ENCODE measurements at regions not wholly inside any gene's neighbourhood (a gene's known extent, or its start where the extent isn't known, plus 50 kb on each side); places are given as distances from the start of the nearest gene placed in this dataset.
"Not testable (repeated sequence)": the region's sequence is repeated elsewhere in the genome, so short reads cannot be mapped to it uniquely, and the experiment has no call there.

DNA sequence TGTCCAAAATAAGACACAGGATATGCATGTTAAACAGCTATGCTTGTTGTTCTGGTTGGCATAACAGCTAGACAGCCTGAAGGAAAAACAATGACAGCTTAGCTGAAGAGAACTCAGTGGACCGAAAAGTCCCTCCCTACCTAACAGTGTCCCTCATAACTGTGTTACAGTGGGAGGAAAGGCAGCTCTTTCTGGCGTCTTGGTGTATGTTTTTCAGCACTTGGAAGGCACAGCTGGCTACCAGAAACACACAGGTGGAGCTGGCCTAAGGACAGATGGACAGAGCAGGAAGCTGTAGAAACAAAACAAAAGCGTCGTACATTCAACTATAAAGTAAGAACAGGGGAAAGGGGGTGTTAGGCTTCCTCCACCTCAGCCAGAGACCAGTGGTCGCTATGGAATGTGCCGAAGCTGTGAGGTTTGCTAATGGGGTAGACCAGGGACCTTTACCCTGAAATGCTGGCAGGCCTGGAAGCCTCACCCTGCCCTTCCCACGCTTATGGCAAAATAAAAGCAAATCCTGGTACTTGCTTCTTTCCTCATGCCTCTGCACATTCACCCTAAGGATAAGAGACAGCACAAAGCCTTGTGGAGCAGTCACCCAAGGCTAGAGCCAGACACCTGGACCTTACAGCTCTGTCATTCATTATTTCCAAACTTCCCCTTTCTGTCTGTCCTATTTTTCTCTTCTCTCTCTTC lies 103.5 kb upstream of the TRIB2 start:
- no peak for DNase-seq

DNA sequence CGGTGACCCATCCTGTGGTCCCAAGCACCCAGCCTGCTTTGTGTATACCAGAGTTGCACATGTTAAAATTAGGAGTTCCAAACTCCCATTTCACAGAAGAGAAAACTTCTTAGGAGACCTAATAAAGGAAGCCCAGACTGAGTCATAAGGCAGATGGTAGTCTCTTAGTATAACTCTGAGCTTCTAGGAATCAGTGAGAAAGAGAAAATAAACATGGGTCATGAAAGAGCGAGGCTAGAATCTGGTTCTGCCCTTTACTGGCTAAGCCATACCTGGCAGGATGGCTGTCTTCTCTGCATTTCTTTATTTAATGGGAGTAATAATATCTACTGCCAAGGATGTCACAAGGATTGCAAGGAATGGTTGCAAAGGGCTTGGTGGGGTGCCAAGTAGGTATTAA lies 101.2 kb upstream of the TRIB2 start:
- no peak for DNase-seq

DNA sequence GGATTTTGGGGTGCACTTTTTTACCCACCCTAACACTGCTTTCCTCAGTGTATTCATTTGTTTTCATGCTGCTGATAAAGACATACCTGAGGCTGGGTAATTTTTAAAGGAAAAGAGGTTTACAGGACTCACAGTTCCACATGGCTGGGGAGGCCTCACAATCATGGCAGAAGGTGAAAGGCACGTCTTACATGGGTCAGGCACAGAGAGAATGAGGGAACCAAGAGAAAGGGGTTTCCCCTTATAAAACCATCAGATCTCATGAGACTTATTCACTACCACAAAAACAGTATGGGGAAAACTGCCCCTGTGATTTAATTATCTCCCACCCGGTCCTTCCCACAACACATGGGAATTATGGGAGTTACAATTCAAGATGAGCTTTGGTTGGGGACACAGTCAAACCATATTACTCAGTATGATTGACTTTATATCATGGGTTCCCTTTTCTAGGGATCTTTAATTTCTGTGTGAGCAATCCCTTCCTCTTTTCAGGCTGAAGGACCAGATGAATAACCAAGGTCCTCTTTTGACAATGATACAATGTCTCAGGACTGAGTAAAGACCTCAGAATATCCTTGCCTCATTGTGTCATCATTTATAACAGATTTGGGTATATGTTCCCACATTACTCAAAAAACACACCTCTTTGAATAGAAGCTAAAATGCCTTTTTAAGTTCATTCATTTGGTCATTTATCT lies 100.1 kb upstream of the TRIB2 start:
- no peak for DNase-seq

DNA sequence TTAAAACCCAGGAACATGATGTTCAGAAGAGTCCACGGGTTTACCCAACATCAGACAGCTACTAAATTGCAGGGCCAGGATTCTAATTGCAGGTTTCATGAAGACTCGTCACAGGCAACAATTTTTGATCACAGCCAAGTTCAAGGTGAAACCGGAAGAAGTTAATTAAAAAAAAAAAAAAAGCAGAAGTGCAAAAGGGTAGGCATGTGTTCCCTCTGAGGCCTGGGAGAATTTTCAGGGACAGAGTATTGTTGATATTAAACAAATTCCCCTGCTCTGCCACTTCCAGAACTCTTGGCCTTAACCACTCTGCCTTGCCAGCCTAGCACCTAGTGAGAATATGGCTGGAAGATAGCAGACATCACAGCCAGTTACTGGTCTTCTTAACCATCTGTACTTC lies 99.4 kb upstream of the TRIB2 start:
- DNase-seq, result no peak

DNA sequence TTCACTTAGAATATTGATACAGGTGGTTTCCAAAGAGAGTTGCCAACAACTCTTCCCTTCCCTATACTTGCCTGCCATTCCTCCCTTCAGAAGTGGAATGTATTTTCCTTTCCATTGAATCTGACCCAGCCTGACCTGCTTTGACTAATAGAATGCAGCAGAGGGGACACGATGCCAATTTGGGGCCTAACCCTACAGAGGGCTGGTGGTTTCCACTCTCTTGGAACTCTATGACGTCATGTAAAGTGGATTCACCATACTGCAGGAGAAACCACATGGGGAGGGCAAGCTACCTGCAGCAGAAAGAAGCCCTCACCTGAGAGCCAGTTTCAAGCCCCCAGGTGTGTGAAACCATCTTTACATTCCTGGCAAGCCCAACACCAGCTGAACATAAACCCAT lies 98.9 kb upstream of the TRIB2 start:
- DNase-seq, result no peak

DNA sequence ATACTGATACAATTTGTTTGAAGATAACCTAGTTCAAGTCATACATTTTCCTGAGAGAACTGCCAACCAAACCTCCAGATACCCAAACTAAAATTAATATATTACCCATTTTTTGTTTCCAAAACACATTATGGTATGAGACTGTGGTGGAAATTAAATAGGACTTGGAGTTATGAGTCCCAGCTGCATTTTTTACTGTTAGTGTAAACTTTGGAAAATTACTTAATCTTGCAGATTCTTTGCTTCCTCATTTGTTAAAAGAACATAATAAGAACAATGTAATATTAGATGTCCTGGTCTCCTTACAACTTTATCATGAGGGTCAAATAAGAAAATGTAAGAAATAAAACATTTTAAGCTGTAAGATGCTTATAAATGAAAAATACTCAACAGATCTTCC lies 98.2 kb upstream of the TRIB2 start:
- DNase-seq, result no peak

DNA sequence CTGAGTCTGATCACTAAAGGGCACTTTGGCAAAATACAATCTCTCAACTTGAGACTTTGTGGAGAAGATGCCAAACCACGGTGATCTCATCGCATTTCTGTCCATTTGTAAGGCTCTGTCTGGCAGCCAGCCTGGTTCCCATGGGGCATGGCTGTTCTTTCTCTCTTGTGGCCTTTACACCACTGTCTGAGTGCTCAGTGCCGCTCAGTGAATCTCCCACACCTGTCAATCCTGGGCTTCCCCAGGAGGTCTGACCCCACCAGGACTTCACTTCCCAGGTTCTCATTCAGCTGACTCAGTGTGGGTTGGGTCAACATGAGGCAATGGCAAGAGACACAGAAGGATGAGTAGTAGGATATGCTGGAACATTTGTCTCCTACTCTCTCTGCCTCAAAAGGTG lies 96.8 kb upstream of the TRIB2 start:
- peak; percentile 36 to 43 for DNase-seq

DNA sequence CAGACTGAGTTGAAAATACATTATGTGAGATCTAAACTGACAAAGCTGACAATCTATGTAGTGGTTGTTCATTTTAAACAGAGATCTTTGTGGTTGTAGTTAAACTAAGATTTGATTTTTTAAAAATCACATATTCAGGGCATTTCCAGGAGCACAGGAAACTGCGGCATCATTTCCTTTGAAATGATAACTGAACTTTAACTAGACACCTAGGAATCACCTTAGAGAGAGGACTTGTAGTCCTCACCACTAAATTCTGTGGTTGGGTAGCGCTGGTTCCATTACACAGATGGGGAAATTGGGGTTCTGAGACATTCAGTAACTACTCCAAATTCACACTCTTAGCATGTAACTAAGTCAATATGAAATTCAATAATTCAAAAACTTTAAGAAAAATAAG lies 96.0 kb upstream of the TRIB2 start:
- DNase-seq, result no peak

DNA sequence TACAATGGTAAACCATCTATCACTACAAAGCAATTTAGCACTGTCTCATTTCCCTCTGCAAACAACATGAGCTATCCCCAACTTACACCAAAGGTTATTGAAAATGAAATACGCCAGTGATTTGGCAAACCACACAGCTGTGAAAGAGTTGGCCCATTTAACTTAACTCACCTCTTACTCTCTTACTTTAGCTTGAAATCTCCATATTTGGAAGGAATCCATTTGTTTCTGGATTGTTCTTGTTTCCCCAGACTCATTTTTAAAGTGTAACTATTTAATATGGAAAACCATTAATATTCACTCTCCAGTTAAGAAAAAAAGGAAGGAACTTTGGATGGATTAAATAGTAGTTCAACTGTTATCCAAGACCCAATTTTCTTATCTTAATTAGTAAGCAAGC lies 93.7 kb upstream of the TRIB2 start:
- DNase-seq, result no peak

DNA sequence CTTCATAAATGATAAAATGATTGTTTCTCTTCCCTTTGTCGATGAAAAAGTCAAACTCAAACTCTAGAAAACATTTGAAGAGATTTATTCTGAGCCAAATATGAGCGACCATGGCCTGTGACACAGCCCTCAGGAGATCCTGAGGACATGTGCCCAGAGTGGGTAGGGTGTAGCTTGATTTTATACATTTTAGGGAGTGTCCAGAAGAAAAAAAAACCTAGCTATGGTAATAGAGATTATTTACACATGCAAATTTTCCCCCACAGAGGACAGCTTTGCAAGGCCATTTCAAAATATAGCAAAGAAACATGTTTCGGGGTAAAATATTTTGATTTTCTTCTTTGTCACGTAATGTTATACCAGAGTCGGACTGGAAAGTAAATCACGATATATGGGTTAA lies 92.4 kb upstream of the TRIB2 start:
- no peak for DNase-seq

DNA sequence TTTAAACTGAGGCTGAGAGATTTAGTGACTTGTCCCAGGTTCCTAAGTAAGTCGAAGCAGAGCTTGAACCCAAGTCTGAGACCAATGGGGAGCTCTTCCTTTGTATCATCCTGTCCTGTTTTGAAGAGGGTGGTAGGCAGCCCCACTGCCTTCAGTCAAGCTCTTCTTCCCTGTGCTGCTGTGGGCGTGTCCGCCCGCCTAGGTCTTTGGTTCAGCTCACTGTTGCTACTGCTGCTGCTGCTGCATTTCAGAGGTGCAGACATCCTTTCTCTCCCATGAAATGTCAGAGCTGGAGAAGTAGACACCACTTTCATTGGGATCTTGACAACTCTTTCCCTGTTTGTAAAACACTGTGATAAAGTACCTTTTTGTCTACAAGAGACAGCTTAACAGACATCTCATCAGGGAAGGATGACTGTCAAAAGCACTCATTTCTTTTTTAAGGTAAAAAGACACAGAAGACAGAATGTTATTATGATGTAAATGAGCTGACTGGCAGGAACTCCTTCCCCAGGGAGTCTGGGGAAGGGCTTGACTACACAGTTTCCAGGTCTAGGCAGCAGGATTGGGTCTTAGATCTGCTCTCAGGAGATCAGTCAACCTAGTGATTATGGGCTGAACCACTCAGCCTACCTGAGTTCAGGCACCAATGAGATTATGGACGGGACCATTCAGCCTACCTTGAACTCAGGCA lies 91.7 kb upstream of the TRIB2 start:
- DNase-seq, result no peak

DNA sequence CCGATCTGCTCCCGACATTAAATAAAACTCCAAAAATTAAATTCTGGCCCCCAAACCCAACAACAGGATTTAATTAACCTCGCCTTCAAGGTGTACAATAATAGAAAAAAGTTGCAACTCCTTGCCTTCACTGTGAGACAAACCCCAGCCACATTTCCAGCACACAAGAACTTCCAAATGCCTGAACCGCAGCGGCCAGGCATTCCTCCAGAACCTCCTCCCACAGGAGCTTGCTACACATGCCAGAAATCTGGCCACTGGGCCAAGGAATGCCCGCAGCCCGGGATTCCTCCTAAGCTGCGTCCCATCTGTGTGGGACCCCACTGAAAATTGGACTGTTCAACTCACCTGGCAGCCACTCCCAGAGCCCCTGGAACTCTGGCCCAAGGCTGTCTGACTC lies 88.2 kb upstream of the TRIB2 start:
- DNase-seq, result not testable (repeated sequence)

DNA sequence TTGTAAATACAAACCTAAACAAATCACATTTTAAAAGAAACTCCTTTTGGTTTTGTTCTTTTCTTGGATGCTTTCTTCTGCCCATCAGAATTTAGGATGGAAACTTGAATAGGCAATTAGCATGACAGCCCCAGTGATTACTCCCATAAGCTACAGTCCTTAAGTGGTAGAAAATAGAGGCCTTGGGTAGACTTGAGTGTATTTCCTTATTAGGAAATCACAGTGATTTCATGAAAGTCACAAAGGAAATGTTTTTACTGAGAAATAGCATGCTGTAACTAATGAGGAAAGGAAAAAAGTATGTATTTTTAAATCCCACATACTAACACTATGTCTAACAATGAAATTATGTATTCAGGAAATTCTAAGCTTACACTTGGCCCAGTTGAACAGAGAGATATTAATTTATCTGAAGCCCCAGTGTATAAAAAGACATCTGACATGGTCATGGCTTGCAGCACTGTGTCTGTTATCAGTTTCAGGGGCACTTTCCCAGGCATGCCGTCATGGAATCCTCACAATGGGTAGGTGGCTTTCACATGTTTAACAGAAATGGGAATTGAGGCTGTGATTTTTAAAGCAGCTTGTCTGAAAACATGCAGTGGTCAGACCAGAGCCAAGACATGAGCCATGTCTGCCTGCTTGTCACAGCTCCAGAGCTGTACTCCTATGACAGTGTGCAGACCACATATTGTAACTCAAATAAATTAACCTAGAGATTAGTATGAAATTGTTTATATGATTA lies 79.7 kb upstream of the TRIB2 start:
- DNase-seq, result no peak

DNA sequence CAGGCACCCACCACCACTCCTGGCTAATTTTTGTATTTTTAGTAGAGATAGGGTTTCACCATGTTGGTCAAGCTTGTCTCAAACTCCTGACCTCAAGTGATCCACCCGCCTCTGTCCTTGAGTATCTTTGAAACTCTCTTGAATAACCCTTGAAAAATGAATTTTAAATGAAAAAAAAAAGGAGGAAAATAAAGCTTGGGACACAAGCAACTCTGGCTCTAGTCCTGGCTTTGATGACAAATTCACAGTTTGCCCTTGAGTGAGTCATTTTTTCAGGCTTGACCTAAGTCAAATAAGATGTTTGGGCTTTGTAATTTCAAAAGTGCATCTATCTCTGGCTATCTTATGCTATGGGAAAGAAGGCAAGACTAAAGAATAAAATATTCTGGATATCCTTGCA lies 79.0 kb upstream of the TRIB2 start:
- DNase-seq, result no peak

DNA sequence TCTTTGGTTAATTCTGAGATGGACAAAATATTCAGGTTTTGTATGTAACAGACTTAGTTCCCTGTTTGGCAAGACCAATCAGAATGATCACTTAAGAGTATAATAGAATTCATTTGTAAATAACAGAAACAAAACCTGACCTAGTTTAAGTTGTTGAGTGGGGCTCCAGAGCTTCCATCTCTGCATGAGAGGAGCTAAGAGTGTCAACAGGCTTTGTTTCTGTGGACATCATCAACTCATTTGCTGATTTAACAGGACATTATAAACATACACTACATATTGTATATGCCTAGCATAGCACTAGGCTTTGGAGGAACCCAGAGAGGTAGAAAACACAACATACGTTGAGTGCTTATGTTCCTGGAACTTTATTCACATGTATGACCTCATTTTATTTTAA lies 75.3 kb upstream of the TRIB2 start:
- no peak for DNase-seq

DNA sequence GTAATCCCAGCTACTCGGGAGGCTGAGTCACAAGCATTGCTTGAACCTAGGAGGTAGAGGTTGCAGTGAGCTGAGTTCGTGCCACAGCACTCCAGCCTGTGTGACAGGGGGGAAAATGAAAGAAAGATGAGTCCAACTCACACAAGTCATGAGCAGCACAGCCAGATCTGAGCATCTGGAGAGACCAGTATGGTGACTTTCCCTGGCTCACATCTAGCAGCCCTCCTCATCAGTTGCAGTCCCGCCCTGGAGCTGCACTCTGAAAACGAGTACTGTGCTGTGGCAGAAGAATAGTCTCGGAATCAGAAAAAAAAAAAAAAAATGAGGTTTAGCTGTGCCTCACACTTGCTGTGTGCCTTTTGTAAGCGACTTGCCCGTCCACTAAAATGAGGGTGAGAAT lies 74.4 kb upstream of the TRIB2 start:
- DNase-seq, result no peak

DNA sequence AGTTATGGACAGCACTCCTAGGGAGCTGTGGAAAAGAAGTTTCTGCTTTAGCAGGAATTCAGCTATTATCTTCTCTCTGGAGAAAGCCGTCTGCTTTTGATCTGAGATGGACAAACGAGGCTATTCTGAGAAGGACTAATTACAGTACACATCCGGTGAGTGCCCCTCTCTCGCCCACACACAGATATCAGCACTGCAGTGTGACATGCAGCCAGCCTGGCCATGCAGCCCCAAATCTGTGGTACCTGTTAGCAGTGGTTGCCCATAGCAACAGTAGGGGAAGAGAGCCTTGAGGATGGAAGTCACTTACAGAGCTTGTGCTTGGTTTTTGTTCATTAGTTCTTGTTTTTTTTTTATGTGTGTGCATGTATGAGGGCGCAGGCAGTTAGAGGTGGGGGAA lies 73.9 kb upstream of the TRIB2 start:
- no peak for DNase-seq

DNA sequence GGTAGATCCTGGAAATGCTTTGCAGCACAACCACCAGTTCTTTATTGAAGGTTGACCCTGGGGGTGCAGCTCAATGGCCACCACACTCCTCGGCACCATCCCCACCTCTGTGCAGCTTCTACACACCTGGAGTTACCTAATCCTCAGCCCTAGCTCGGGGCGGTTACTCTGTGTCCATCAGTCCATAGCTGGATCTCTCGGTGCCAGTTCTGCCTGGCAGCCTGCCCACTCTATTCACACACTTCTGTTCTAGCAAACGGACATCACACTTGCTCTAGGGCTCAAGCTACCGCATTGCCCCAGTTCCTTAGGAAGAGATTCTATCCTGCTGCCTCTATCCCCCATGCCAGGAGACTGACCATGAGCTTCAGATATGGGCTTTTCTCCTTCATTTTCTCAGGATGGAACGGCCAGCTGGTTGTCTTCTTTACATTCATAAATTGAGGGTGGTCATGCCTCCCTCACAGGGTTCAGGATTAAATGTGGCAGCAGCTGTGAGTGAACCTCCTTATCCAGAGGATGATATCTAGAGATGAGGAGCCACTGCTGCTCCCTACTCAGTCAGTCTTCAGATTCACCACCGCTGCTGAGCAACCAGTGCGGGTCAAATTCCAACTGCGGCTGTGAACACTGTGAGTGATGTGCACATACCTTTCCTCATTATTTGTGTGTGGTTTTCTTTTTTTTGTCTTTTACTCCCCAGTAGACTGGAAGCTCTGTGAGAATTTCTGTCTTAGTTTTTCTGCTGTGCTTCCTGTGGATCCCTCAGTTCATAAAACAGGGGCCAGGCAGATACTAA lies 66.9 kb upstream of the TRIB2 start:
- DNase-seq, result no peak

DNA sequence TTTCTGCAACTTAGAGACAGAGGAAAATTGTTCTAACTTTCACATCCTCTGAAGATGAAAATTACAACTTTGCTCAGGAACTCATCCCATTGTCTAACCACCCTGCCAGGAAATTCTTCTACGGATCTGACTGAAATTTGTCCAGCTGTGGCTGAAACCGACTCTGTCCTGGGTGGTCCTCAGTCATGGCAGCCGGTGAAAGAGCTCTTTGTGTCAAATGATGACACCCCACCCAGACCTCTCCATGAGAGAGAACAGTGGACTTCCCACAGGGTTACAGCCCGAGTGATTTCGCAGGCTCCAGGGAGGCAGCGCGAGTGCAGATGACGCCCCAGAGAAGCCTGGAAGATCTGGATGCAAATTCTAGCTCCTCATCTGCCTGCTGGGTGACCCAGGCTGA lies 65.1 kb upstream of the TRIB2 start:
- no peak for DNase-seq

DNA sequence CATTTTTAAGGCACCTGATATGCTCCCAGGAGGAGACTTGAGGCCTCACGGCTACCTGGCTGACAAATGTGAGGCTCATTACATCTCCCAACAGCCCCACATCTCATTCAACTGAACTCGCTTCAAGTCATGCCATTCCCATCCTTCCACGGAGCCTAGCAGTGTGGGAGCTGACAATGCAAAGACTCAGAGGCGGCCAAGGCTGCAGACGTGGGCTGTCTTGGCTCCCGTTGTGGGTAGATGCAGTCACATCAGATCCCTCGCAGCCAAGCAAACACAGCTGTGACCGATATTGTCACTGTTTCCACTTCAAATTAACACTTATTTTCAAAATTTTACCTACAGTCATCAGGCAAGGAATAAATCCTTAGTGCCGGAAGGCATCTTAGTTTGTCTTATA lies 64.0 kb upstream of the TRIB2 start:
- DNase-seq, result no peak

DNA sequence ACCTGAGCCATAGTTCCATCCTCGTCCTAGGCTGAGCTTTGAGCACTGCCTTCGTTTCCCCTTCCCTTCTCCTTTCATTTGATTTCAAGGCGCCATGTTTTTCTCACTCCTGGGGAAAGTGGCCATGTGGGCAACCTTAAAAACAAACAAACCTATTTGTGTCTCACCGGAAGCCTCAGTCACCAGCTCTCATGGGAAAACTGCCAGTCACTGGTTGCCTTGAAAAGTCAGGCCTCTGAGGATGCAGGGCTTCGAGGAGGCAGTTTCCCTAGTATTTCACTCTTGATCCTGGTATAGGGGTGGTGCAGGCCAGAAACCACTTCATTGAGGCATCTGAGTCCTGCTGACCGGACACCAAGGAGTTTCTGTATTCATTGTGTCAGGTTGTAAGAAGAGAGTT lies 59.2 kb upstream of the TRIB2 start:
- DNase-seq, result no peak

DNA sequence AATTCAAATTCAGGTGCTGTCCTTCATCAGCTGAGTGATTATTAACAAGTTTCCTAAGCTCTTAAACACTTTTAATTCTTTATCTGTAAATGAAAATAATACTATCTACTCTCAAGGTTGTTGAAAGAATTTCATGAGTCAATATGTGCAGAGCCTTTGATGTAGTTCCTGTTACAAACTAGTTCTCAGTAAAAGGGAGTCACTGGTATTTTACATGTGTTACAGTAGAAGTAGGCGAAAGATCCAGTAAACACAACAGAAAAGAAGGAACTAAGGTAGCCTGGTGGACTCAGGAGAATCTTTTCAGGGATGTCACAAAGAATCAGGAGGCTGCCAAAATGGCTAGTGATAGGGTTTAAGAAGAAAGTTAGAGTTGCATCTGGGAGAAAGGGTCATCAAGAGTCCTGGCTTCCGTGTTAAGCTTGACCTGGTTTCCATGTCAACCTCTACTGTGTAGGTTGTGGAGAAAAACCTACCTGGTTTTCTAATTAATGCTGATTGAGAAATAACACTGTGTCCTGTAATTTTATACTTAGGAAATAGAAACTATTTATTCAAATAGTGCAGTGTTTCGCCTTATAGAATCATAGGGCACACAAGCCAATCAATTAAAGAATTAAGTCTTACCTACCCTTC lies 58.3 kb upstream of the TRIB2 start:
- DNase-seq, result no peak
